GM12891 (cell line): ENCODE measurements at regions not wholly inside any gene's neighbourhood (a gene's known extent, or its start where the extent isn't known, plus 50 kb on each side); places are given as distances from the start of the nearest gene placed in this dataset.
"Not testable (repeated sequence)": the region's sequence is repeated elsewhere in the genome, so short reads cannot be mapped to it uniquely, and the experiment has no call there.

Experiments used
- POLR2A ChIP-seq: IDR thresholded peaks from 2 replicates; pipeline ENCODE4 v1.6.1; 2011; ENCODE audit warnings: low read depth, low read length, control low read depth
- POLR2AphosphoS5 ChIP-seq: IDR thresholded peaks from 2 replicates; pipeline ENCODE4 v1.6.1; 2011; ENCODE audit warnings: low read depth, low read length, control low read depth
- POU2F2 ChIP-seq: IDR thresholded peaks from 2 replicates; pipeline ENCODE4 v1.6.1; 2011; ENCODE audit warnings: low read depth, mild to moderate bottlenecking, control low read depth, low read length, moderate library complexity
- SPI1 ChIP-seq: IDR thresholded peaks from 2 replicates; pipeline ENCODE4 v1.6.1; 2011; ENCODE audit warnings: low read depth, low read length, control low read depth

GRCh38 chr1:120947114-120947513 is 57.5 kb downstream of the PPIAL4A start:
- not testable (repeated sequence) for TF ChIP-seq POLR2A, POLR2AphosphoS5, POU2F2, SPI1
